Fibroblast of mammary gland (primary cell): ENCODE measurements at regions not wholly inside any gene's neighbourhood (a gene's known extent, or its start where the extent isn't known, plus 50 kb on each side); places are given as distances from the start of the nearest gene placed in this dataset.
A peak's percentile ranks its signal among the peaks of the same experiment; 100 is the strongest.
"Not testable (repeated sequence)": the region's sequence is repeated elsewhere in the genome, so short reads cannot be mapped to it uniquely, and the experiment has no call there.

Source experiments
- DNase-seq: peaks from one replicate; pipeline ENCODE4 v3.0.0-alpha.2; 2010; ENCODE audit warnings: low read depth
- H3K4me3 ChIP-seq: 2 replicates; pipeline ENCODE4 v1.5.1; 2011; ENCODE audit warnings: low read depth, mild to moderate bottlenecking, low read length, moderate library complexity; ENCODE audit not compliant: control insufficient read depth
- TF ChIP-seq, protein P1 (sequence below): conservative IDR thresholded peaks from 2 replicates; pipeline ENCODE4 v1.5.1; 2011; ENCODE audit warnings: low read depth, low read length, inconsistent platforms; ENCODE audit not compliant: control insufficient read depth, insufficient read depth

- no peak overlapping the region for H3K4me3 ChIP-seq
- TF ChIP-seq, protein P1, sequence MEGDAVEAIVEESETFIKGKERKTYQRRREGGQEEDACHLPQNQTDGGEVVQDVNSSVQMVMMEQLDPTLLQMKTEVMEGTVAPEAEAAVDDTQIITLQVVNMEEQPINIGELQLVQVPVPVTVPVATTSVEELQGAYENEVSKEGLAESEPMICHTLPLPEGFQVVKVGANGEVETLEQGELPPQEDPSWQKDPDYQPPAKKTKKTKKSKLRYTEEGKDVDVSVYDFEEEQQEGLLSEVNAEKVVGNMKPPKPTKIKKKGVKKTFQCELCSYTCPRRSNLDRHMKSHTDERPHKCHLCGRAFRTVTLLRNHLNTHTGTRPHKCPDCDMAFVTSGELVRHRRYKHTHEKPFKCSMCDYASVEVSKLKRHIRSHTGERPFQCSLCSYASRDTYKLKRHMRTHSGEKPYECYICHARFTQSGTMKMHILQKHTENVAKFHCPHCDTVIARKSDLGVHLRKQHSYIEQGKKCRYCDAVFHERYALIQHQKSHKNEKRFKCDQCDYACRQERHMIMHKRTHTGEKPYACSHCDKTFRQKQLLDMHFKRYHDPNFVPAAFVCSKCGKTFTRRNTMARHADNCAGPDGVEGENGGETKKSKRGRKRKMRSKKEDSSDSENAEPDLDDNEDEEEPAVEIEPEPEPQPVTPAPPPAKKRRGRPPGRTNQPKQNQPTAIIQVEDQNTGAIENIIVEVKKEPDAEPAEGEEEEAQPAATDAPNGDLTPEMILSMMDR = no peak
- DNase-seq = peak; percentile 15
These were observed 420.7 kb downstream of the METTL4 start for GRCh38 chr18:2150566-2150965.

DNA sequence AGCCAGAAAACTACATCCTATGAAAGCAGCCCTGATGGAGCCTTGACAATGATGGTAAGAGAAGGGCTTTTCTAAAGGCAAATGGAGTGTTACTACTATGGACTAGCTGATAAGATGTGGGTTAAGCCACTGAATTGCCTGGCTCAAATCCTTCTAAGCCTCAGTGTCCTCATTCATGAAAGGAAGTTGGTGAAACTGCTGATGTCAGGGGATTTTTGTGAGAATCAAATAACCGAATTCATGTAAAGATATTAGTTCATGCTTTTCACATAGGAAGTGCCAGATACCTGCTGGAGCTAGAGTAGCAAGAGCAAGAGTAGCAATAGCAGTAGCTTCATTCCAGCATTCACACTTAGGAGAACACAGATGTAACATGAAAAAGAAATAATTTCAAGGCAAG is 417.0 kb downstream of the METTL4 start:
- TF ChIP-seq, protein P1 = no peak
- no peak for DNase-seq
- H3K4me3 ChIP-seq = no peak overlapping the region

GRCh38 chr18:2164644-2165550 is 406.4 kb downstream of the METTL4 start:
- H3K4me3 ChIP-seq = no peak overlapping the region
- TF ChIP-seq, protein P1 = no peak
- no peak for DNase-seq

GRCh38 chr18:2166876-2167275 is 404.4 kb downstream of the METTL4 start:
- not testable (repeated sequence) for DNase-seq, H3K4me3 ChIP-seq

DNA sequence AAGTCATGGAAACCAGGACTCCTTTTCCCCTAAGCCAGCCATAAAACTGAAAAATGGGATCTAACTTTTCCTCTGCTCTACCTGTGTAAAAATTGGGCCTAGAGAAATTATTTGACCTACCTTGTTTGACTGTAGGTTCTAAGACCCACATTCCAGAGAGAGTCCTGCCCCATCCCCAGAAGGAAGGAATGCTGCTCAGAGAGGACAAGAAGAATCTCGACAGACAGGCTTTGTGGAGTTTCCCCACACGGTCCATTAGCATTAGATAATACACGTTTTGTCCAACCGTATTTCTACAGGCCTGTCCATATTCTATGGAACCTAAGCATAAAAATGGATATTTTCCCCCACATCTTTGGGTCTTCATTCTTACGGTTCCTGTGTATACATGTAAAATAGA is 403.3 kb downstream of the METTL4 start:
- TF ChIP-seq, protein P1 = no peak
- no peak for DNase-seq
- H3K4me3 ChIP-seq = no peak overlapping the region

- TF ChIP-seq, protein P1 = no peak
- no peak overlapping the region for H3K4me3 ChIP-seq
- DNase-seq = no peak
These were observed 401.6 kb downstream of the METTL4 start for GRCh38 chr18:2169656-2170055.

GRCh38 chr18:2171840-2172625 is 399.3 kb downstream of the METTL4 start:
- DNase-seq = no peak
- TF ChIP-seq, protein P1 = no peak
- H3K4me3 ChIP-seq = no peak overlapping the region
